Transverse colon (tissue), 4 donors: ENCODE measurements at regions not wholly inside any gene's neighbourhood (a gene's known extent, or its start where the extent isn't known, plus 50 kb on each side); places are given as distances from the start of the nearest gene placed in this dataset.

ENCODE experiments used
- POLR2AphosphoS5 ChIP-seq, 3 donors: sonication (generic); formaldehyde crosslinking; IDR thresholded peaks; one replicate each; pipeline ENCODE4 v1.6.1; 2016; ENCODE audit warnings: antibody characterized with exemption in 3 of 3
- TF ChIP-seq, protein P1 (sequence below), 5 experiments: fragments of 200-600 bp in 3 of 5; fragments of 450-650 bp in 2 of 5; sonication (generic) in 3 of 5; IDR thresholded peaks; 1 replicate in 2 of 5; 2 replicates in 3 of 5; pipeline ENCODE4 v1.5.1; 2016 to 2017; ENCODE audit warnings: antibody characterized with exemption in 5 of 5, inconsistent platforms in 3 of 5, mild to moderate bottlenecking in 2 of 5, moderate library complexity in 1 of 5

- TF ChIP-seq, protein P1, sequence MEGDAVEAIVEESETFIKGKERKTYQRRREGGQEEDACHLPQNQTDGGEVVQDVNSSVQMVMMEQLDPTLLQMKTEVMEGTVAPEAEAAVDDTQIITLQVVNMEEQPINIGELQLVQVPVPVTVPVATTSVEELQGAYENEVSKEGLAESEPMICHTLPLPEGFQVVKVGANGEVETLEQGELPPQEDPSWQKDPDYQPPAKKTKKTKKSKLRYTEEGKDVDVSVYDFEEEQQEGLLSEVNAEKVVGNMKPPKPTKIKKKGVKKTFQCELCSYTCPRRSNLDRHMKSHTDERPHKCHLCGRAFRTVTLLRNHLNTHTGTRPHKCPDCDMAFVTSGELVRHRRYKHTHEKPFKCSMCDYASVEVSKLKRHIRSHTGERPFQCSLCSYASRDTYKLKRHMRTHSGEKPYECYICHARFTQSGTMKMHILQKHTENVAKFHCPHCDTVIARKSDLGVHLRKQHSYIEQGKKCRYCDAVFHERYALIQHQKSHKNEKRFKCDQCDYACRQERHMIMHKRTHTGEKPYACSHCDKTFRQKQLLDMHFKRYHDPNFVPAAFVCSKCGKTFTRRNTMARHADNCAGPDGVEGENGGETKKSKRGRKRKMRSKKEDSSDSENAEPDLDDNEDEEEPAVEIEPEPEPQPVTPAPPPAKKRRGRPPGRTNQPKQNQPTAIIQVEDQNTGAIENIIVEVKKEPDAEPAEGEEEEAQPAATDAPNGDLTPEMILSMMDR (IDR thresholded peaks at IDR 0.05), result no peak
- TF ChIP-seq POLR2AphosphoS5 (IDR thresholded peaks at IDR 0.05), result no peak
These were observed 330.1 kb upstream of the PBX1 start for GRCh38 chr1:164228928-164229327.
